ELF-1 (cell line): ENCODE measurements at regions not wholly inside any gene's neighbourhood (a gene's known extent, or its start where the extent isn't known, plus 50 kb on each side); places are given as distances from the start of the nearest gene placed in this dataset.

ENCODE experiments used
- DNase-seq: peaks from one replicate; pipeline ENCODE4 v3.0.0-alpha.2; 2016; ENCODE audit warnings: low read depth, low spot score

DNA sequence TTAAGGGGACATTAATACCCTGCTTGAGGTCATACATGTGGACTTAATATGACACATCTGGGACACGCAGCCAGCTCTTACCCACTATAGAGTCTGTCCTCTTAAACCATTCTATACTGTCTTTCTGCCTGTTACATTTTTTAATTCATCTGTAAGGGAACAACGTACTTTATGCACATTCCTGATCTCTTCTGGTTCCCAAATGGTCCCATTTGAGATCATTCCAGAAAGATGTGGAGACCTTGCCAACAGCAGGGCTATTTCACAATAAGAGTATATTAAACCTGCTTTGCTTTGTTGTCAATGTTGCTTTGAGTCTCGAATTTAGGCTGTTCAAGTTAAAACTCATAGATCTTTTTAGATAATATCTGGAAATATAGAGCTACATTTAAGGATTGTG is 332.2 kb upstream of the RAG2 start:
- DNase-seq, result no peak

GRCh38 chr11:36929401-36929800 is 331.4 kb upstream of the RAG2 start:
- DNase-seq, result no peak

GRCh38 chr11:36928621-36929020 is 330.6 kb upstream of the RAG2 start:
- no peak for DNase-seq

DNA sequence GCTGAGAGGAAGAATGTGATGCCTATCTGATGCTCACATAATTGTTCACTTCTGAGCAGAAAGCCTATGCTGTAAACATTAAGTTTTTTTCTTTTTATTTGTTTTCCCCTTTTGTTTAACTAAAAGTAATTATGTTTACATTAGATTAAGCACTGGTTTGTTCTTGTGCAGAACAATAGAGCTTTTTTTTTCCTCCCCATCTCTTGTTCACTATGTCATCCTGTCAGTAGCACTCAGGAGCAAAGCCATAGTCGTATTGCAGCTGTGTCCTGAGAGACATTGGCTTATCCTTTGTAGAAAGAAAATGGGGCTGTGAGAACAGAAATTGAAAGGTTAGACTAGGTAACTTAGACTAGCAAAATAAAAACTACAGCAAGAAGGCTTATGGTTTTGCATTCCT is 301.8 kb upstream of the RAG2 start:
- DNase-seq, result no peak

GRCh38 chr11:36890841-36891240 is 292.8 kb upstream of the RAG2 start:
- no peak for DNase-seq

DNA sequence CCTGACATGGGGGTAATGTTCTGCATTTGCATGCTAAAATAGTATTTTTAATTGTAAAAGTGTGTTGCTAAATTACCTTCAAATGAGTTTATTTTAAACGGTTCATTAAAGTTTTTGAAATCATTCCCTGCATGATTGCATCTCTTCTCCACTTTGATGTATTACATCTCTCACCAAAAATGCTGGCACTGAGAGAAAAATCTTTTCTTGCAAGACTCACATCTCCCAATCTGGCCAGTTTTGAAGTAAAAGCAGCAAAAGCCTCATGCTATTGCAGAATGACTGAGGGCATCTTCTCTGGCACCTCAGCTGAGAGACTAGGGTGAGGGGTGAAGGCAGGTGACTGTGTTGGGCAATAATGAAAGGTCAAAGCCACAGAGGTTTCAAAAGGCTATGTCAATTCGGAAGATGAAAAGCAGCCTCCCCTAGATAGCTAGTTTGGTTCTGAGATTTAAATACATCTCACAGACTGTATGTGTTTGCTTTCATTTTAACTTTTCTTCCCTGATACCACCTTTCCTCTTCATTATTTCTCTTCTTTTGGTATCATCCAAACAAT is 292.2 kb upstream of the RAG2 start:
- DNase-seq, result no peak

GRCh38 chr11:36885154-36885553 is 287.1 kb upstream of the RAG2 start:
- no peak for DNase-seq

GRCh38 chr11:36878737-36879136 is 280.7 kb upstream of the RAG2 start:
- no peak for DNase-seq

DNA sequence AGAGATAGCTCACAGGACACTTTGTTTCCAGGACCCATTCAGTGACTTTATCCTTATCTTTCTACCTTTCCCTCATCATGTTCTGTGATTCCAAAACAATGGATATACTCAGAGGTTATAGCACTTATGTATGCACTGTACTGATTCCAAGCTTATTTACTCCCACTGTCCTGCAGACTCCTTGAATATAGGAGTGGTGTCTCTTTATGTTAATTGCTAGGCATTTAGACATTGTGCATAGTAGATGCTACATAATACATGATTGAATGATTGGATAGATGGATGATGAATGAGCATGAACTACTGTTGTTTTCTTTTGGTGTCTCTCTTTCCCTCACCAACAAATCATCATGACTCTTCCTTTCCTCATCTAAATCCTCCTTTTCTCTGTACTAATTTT is 279.1 kb upstream of the RAG2 start:
- DNase-seq, result no peak

GRCh38 chr11:36876266-36876665 is 278.2 kb upstream of the RAG2 start:
- no peak for DNase-seq

DNA sequence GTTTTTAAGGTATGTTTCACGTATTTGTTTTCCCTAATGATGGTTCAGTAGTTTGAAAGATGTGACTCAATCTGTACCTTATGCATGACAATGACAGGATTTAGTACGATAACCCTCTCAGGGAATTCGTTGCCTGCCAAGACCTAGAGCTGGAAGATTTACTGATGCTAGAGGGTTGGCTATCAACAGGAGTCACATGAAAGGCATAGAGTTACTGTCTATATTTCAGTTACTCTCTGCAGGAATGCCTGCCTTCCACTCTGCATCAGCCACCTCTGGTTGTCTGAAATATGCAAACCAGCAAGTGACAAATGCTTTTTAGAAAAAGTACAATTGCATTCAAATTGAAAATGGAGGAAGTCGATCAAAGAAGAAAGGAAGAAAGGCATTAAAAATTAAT is 276.3 kb upstream of the RAG2 start:
- DNase-seq, result no peak

GRCh38 chr11:36870361-36870760 is 272.3 kb upstream of the RAG2 start:
- DNase-seq, result no peak

DNA sequence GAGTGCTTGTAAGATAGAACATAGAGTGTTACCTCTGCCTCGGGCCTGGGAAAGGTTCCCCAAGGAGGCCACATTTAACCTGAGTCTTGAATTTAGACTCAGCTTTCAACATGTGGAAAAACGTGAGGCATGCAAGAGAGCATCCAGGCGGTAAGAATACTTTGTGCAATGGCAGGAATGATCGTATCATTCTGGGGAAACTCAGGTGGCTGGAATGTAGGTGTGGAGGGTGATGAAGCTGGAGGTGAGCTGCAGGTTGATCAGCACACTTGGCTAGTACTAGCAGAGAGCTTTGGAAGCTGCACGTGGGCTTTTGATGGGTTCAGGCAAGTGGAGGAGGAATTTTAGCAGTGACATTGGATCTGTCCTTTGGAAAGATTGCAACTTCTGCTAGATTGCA is 270.3 kb upstream of the RAG2 start:
- DNase-seq, result no peak

DNA sequence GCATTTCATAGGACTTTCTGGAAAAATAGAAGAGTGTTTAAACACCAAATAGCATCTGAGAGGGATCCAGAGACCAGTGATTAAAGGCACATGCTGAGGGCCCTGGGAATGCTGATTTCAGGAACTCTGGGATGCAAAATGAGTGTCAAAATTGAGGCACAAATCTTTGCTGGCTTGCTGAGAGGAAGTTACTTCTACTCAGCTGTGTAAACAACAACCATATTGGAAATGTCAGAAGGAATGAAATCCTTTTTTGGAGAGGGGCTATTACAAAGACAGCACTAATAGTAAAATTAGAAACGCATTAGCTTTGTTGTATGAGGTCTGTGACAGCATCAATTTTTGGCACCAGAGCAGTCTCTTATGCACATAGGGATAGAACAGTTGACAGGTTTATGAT is 267.8 kb upstream of the RAG2 start:
- DNase-seq, result no peak

- no peak for DNase-seq
These were observed 256.8 kb upstream of the RAG2 start for GRCh38 chr11:36854875-36855274.

DNA sequence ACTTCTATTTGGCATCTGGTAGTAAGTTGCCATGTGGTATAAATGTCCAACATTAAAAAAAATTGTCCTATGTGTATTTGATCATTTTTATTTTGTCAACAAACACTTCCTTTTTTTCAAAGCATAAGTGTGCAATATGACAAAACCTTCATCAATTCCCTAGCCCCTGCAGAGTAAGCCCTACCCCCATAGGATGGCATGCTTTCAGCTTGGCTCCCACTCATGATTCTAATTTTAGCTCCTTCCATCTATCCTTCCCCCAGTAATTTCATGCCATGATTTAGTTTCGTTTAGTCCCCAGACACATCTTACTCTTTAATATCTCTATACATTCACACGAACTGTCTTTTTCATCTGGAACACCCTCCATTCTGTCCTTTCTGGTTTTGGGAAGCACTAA is 250.6 kb upstream of the RAG2 start:
- no peak for DNase-seq

DNA sequence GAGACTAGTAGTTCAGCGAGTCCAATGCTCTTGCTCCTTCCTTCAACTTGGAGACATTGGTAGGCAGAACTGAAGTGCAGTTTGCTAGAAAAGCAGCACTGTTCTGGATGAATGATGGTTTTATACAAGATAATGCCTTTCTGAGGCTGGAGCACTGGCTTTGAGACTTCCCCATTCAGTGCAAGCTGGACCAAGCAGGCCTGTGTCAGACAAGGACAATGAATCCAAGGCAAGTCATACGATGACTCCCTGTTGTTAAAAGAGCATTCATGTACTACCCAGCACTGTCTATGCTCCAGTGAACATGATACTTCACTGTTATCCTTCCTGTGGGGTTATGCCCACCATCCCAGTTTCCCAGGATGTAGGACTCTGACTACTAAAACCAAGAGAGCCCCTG is 242.3 kb upstream of the RAG2 start:
- no peak for DNase-seq

GRCh38 chr11:36837831-36838437 is 239.9 kb upstream of the RAG2 start:
- DNase-seq, result no peak

DNA sequence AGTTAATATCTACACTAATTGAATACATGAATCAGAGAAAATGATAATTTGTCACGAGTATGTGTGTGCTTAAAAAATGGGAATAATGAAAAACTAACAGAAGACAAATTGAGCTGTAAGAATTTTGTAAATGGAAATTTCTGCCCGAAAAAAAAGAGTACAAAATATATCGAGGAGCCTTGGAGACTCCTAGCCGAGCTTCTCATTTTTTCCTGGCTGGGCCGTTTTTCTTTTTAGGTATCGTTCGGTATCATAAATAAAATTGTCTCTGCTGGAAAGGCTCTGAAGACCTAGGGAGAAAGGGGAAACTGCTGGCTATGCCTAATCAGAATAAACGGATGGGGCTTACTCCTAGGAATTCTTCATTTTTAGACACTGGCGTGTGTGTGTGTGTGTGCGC is 227.2 kb upstream of the RAG2 start:
- no peak for DNase-seq

DNA sequence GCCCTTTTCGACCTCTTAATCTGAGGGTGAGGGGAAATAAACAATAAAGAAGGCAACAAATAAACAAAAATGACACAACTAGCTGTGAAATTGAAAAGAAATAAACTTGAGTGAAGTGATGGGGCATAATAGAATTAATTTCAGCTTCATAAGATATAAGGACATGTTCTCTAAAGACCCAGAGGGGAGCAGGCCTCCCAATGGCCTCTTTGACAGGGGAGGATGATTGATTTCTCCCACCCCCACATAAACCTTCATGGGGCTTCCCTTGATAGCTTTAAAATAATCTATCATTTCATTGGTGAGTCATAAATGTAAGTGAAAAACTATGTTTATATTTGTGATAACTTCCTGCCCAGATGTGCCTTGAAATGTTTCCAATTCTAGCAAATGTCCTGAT is 226.3 kb upstream of the RAG2 start:
- DNase-seq, result no peak

- no peak for DNase-seq
These were observed 224.8 kb upstream of the RAG2 start for GRCh38 chr11:36822829-36823228.

DNA sequence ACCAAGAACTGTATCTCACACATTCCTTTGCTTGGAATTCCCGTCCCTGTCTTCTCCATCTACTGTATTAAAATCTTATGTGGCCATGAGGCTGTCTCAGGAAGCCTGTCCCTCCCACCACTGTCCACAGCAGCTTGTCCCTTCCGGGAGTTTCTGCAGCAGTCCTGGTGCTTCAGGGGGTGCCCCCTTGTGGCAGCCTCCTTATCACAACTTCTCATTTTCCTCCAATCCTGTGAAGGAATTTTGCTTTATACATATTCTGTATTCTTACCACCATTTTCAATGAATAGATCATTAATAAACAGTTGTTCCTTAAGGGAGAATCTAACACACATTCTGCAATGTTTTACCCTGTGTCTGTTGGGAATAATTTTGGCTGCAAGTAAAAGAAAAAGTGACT is 220.4 kb upstream of the RAG2 start:
- peak; percentile 22 for DNase-seq

GRCh38 chr11:36817336-36817965 is 219.4 kb upstream of the RAG2 start:
- no peak for DNase-seq

DNA sequence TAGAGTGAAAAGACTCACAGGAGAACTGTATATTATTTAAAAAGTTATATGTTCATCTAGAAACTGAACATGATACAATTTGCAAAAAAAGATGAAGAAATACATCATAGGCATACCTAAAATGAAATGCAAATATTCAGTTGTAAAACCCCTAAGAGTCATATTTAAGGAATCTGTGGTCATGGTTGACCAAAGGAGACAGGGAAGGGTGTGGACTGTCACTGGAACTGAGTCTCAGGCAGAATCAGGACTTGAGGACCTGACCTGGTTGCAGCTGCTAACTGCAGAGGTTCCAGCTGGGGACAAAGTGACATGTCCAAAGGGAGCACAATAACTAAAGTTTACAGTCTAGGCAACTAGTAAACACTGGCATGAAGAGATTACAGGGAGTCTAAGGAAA is 211.3 kb upstream of the RAG2 start:
- DNase-seq, result no peak
